ENCODE measurements at regions not wholly inside any gene's neighbourhood (a gene's known extent, or its start where the extent isn't known, plus 50 kb on each side); places are given as distances from the start of the nearest gene placed in this dataset.
"Not testable (repeated sequence)": the region's sequence is repeated elsewhere in the genome, so short reads cannot be mapped to it uniquely, and the experiment has no call there.

DNA sequence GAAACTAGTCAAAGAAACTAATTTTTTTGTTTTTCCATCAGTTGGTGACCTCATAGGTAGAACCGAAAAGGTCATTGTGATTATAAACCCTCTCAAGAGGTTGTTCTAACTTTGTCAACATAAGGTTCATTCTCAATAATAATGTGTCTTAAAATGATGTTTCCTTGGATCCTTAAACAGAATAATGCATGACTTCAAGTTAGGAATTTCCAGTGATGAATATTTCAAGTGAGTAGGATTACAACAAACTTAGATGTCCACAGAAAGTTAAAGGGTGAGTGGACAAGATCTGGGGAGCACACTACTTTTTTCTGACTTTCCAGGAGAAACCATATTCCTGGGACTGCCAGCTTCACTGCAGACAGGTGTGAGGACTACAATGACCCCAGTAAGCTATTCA is 239.0 kb upstream of the PTGER4 start:
- TF ChIP-seq, protein P1, sequence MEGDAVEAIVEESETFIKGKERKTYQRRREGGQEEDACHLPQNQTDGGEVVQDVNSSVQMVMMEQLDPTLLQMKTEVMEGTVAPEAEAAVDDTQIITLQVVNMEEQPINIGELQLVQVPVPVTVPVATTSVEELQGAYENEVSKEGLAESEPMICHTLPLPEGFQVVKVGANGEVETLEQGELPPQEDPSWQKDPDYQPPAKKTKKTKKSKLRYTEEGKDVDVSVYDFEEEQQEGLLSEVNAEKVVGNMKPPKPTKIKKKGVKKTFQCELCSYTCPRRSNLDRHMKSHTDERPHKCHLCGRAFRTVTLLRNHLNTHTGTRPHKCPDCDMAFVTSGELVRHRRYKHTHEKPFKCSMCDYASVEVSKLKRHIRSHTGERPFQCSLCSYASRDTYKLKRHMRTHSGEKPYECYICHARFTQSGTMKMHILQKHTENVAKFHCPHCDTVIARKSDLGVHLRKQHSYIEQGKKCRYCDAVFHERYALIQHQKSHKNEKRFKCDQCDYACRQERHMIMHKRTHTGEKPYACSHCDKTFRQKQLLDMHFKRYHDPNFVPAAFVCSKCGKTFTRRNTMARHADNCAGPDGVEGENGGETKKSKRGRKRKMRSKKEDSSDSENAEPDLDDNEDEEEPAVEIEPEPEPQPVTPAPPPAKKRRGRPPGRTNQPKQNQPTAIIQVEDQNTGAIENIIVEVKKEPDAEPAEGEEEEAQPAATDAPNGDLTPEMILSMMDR (conservative IDR thresholded peaks at IDR 0.05 in 1 of 2, IDR thresholded peaks at IDR 0.05 in 1 of 2; ENCODE audit: low read depth in 1 of 2, low read length in 2 of 2): no peak
- TF ChIP-seq EZH2 (IDR thresholded peaks at IDR 0.05; ENCODE audit: low read length, missing control alignments): no peak
- no peaks in the 10 kb centered on the region for H3K27me3 ChIP-seq (ENCODE audit: control insufficient read depth, insufficient read depth, low read length)
- H3K79me2 ChIP-seq (ENCODE audit: control insufficient read depth, insufficient read depth, low read length): no peaks in the 10 kb centered on the region

DNA sequence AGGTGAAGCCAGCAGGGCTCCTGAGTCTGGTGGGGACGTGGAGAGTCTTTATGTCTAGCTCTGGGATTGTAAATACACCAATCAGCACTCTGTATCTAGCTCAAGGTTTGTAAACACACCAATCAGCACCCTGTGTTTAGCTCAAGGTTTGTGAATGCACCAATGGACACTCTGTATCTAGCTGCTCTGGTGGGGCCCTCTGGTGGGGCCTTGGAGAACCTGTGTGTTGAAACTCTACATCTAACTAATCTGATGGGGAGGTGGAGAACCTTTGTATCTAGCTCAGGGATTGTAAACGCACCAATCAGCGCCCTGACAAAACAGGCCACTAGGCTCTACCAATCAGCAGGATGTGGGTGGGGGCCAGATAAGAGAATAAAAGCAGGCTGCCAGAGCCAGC is 240.6 kb upstream of the PTGER4 start:
- H4K20me1 ChIP-seq (ENCODE audit: control insufficient read depth, extremely low read depth, insufficient read depth, low read length); DNase-seq (ENCODE audit: low read depth in 2 of 2); H3K27ac ChIP-seq (ENCODE audit: insufficient read depth, low read length); H3K4me3 ChIP-seq (replicated peaks in 1 of 4; ENCODE audit: control extremely low read depth in 1 of 4, insufficient read depth in 1 of 4, low read depth in 3 of 4, low read length in 4 of 4); H3K36me3 ChIP-seq (ENCODE audit: control insufficient read depth, insufficient read depth, low read length); H3K9me3 ChIP-seq (ENCODE audit: control insufficient read depth, insufficient read depth, low read depth, low read length); H3K4me2 ChIP-seq (ENCODE audit: extremely low read depth, insufficient read depth, low read length); H3K27me3 ChIP-seq (ENCODE audit: control insufficient read depth, insufficient read depth, low read length); H3K9ac ChIP-seq (ENCODE audit: insufficient read depth, low read length); H2AFZ ChIP-seq (ENCODE audit: low read length); H3K79me2 ChIP-seq (ENCODE audit: control insufficient read depth, insufficient read depth, low read length); H3K4me1 ChIP-seq (ENCODE audit: control insufficient read depth, extremely low read depth, insufficient read depth, low read length): not testable (repeated sequence)

More for the DNA sequence above, 239.0 kb upstream of the PTGER4 start:
- Histone ChIP-seq H4K20me1 (ENCODE audit: control insufficient read depth, extremely low read depth, insufficient read depth, low read length) (no peaks in the 10 kb centered on the region), H3K4me3 (replicated peaks in 1 of 4; ENCODE audit: control extremely low read depth in 1 of 4, insufficient read depth in 1 of 4, low read depth in 3 of 4, low read length in 4 of 4) (no peak overlapping the region), H3K4me1 (ENCODE audit: control insufficient read depth, extremely low read depth, insufficient read depth, low read length) (no peaks in the 10 kb centered on the region), H3K4me2 (ENCODE audit: extremely low read depth, insufficient read depth, low read length) (no peak overlapping the region), H2AFZ (ENCODE audit: low read length) (no peak overlapping the region), H3K27ac (ENCODE audit: insufficient read depth, low read length) (no peak overlapping the region), H3K9me3 (ENCODE audit: control insufficient read depth, insufficient read depth, low read depth, low read length) (no peaks in the 10 kb centered on the region), H3K9ac (ENCODE audit: insufficient read depth, low read length) (no peak overlapping the region), H3K36me3 (ENCODE audit: control insufficient read depth, insufficient read depth, low read length) (no peaks in the 10 kb centered on the region)
- DNase-seq (ENCODE audit: low read depth in 2 of 2): no peak

DNA sequence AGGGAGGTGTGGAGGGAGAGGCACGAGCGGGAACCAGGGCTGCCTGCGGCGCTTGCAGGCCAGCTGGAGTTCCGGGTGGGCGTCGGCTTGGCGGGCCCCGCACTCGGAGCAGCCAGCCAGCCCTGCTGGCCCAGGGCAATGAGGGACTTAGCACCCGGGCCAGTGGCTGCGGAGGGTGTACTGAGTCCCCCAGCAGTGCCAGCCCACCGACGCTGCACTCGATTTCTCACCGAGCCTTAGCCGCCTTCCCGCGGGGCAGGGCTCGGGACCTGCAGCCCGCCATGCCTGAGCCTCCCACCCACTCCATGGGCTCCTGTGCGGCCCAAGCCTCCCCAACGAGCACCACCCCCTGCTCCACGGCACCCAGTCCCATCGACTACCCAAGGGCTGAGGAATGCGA is 241.1 kb upstream of the PTGER4 start:
- H3K27me3 ChIP-seq (ENCODE audit: control insufficient read depth, insufficient read depth, low read length); H3K4me2 ChIP-seq (ENCODE audit: extremely low read depth, insufficient read depth, low read length); H3K36me3 ChIP-seq (ENCODE audit: control insufficient read depth, insufficient read depth, low read length); H2AFZ ChIP-seq (ENCODE audit: low read length); H3K27ac ChIP-seq (ENCODE audit: insufficient read depth, low read length); H4K20me1 ChIP-seq (ENCODE audit: control insufficient read depth, extremely low read depth, insufficient read depth, low read length); H3K9ac ChIP-seq (ENCODE audit: insufficient read depth, low read length); H3K79me2 ChIP-seq (ENCODE audit: control insufficient read depth, insufficient read depth, low read length); H3K9me3 ChIP-seq (ENCODE audit: control insufficient read depth, insufficient read depth, low read depth, low read length); H3K4me3 ChIP-seq (replicated peaks in 1 of 4; ENCODE audit: control extremely low read depth in 1 of 4, insufficient read depth in 1 of 4, low read depth in 3 of 4, low read length in 4 of 4); DNase-seq (ENCODE audit: low read depth in 2 of 2); H3K4me1 ChIP-seq (ENCODE audit: control insufficient read depth, extremely low read depth, insufficient read depth, low read length): not testable (repeated sequence)

DNA sequence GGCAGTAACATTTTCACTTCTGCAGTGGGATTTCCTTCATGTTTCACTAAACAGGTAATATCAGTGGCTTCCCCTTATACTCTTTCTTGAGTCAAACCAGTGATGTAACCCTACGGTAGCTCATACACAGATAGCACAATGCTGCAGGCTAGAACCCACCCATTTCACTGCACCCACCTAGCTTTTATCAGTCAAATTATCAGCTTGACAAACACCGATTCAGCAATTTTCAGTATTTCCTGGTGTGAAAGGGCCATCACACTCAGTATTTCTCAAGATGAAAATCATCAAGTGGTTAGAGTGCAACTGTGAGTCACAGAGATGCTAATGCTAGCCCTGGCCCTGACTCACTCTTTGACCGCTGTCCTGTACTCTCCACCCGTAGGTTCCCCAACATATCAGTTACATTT is 242.3 kb upstream of the PTGER4 start:
- H3K9me3 ChIP-seq (ENCODE audit: control insufficient read depth, insufficient read depth, low read depth, low read length): no peaks in the 10 kb centered on the region
- no peaks in the 10 kb centered on the region for H3K79me2 ChIP-seq (ENCODE audit: control insufficient read depth, insufficient read depth, low read length)
- H3K9ac ChIP-seq (ENCODE audit: insufficient read depth, low read length): no peak overlapping the region
- peak; percentile 69 to 81 for DNase-seq (ENCODE audit: low read depth in 2 of 2)
- H2AFZ ChIP-seq (ENCODE audit: low read length): no peak overlapping the region
- H3K27ac ChIP-seq (ENCODE audit: insufficient read depth, low read length): no peak overlapping the region
- no peaks in the 10 kb centered on the region for H3K27me3 ChIP-seq (ENCODE audit: control insufficient read depth, insufficient read depth, low read length)
- no peak overlapping the region for H3K4me3 ChIP-seq (replicated peaks in 1 of 4; ENCODE audit: control extremely low read depth in 1 of 4, insufficient read depth in 1 of 4, low read depth in 3 of 4, low read length in 4 of 4)
- H4K20me1 ChIP-seq (ENCODE audit: control insufficient read depth, extremely low read depth, insufficient read depth, low read length): no peaks in the 10 kb centered on the region
- H3K4me1 ChIP-seq (ENCODE audit: control insufficient read depth, extremely low read depth, insufficient read depth, low read length): no peaks in the 10 kb centered on the region
- H3K4me2 ChIP-seq (ENCODE audit: extremely low read depth, insufficient read depth, low read length): no peak overlapping the region
- no peak for TF ChIP-seq EZH2 (IDR thresholded peaks at IDR 0.05; ENCODE audit: low read length, missing control alignments)
- TF ChIP-seq, protein P1 (conservative IDR thresholded peaks at IDR 0.05 in 1 of 2, IDR thresholded peaks at IDR 0.05 in 1 of 2; ENCODE audit: low read depth in 1 of 2, low read length in 2 of 2): no peak
- no peaks in the 10 kb centered on the region for H3K36me3 ChIP-seq (ENCODE audit: control insufficient read depth, insufficient read depth, low read length)

All from fibroblast of lung (primary cell).